ENCODE measurements at regions not wholly inside any gene's neighbourhood (a gene's known extent, or its start where the extent isn't known, plus 50 kb on each side); places are given as distances from the start of the nearest gene placed in this dataset.

GRCh38 chr22:49124608-49125007, 703.1 kb downstream of the BRD1 start:
- TF ChIP-seq, protein P1, sequence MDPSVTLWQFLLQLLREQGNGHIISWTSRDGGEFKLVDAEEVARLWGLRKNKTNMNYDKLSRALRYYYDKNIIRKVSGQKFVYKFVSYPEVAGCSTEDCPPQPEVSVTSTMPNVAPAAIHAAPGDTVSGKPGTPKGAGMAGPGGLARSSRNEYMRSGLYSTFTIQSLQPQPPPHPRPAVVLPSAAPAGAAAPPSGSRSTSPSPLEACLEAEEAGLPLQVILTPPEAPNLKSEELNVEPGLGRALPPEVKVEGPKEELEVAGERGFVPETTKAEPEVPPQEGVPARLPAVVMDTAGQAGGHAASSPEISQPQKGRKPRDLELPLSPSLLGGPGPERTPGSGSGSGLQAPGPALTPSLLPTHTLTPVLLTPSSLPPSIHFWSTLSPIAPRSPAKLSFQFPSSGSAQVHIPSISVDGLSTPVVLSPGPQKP (IDR thresholded peaks at IDR 0.05; ENCODE audit: borderline replicate concordance, low read depth, low read length): no peak
- TF ChIP-seq, protein P2, sequence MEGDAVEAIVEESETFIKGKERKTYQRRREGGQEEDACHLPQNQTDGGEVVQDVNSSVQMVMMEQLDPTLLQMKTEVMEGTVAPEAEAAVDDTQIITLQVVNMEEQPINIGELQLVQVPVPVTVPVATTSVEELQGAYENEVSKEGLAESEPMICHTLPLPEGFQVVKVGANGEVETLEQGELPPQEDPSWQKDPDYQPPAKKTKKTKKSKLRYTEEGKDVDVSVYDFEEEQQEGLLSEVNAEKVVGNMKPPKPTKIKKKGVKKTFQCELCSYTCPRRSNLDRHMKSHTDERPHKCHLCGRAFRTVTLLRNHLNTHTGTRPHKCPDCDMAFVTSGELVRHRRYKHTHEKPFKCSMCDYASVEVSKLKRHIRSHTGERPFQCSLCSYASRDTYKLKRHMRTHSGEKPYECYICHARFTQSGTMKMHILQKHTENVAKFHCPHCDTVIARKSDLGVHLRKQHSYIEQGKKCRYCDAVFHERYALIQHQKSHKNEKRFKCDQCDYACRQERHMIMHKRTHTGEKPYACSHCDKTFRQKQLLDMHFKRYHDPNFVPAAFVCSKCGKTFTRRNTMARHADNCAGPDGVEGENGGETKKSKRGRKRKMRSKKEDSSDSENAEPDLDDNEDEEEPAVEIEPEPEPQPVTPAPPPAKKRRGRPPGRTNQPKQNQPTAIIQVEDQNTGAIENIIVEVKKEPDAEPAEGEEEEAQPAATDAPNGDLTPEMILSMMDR (conservative IDR thresholded peaks at IDR 0.05; ENCODE audit: low read depth, low read length): no peak
- TF ChIP-seq POLR2A (IDR thresholded peaks at IDR 0.05; ENCODE audit: low read depth, low read length): no peak
- no peak for TF ChIP-seq CEBPB (IDR thresholded peaks at IDR 0.05; ENCODE audit: low read depth, low read length)
- no peak for TF ChIP-seq BHLHE40 (IDR thresholded peaks at IDR 0.05; ENCODE audit: low read depth, low read length)
- TF ChIP-seq FOS (IDR thresholded peaks at IDR 0.05; ENCODE audit: low read depth, low read length): no peak
- no peak for TF ChIP-seq SMC3 (IDR thresholded peaks at IDR 0.05; ENCODE audit: low read depth, low read length)

Measured in IMR-90 (cell line).